ENCODE measurements at regions not wholly inside any gene's neighbourhood (a gene's known extent, or its start where the extent isn't known, plus 50 kb on each side); places are given as distances from the start of the nearest gene placed in this dataset.

- TF ChIP-seq POLR2A (IDR thresholded peaks at IDR 0.05; ENCODE audit: low read depth, low read length) (no peak), TAF1 (IDR thresholded peaks at IDR 0.05; ENCODE audit: borderline replicate concordance, low read depth, low read length) (no peak)
Observed at GRCh38 chr4:188915175-188915574, 775.9 kb downstream of the TRIML1 start.

Data from GM12892 (cell line).